Endothelial cell of hepatic sinusoid (primary cell): ENCODE measurements at regions not wholly inside any gene's neighbourhood (a gene's known extent, or its start where the extent isn't known, plus 50 kb on each side); places are given as distances from the start of the nearest gene placed in this dataset.

Experiments
- in situ Hi-C: cut with HindIII; loops from 2 replicates; pipeline ENCODE4 v1.10.0; 2017; ENCODE audit warnings: low sequenced_read_pairs

GRCh38 chr17:13407381-13407780, 194.3 kb downstream of the HS3ST3A1 start:
- in situ Hi-C loops = no loop called here

- in situ Hi-C loops = no loop called here
Measured at GRCh38 chr17:13405807-13406206, 195.9 kb downstream of the HS3ST3A1 start.

- in situ Hi-C loops = no loop called here
Measured at GRCh38 chr17:13405080-13405479, 196.6 kb downstream of the HS3ST3A1 start.

GRCh38 chr17:13403982-13404946, 197.5 kb downstream of the HS3ST3A1 start:
- in situ Hi-C loops = no loop called here

- in situ Hi-C loops = no loop called here
Measured at GRCh38 chr17:13400491-13400890, 201.2 kb downstream of the HS3ST3A1 start.

GRCh38 chr17:13398853-13399252, 202.9 kb downstream of the HS3ST3A1 start:
- in situ Hi-C loops = no loop called here

GRCh38 chr17:13398091-13398490, 203.6 kb downstream of the HS3ST3A1 start:
- in situ Hi-C loops = no loop called here

- in situ Hi-C loops = no loop called here
Measured at GRCh38 chr17:13395862-13396261, 205.9 kb downstream of the HS3ST3A1 start.

GRCh38 chr17:13395346-13395745, 206.4 kb downstream of the HS3ST3A1 start:
- in situ Hi-C loops = no loop called here

- in situ Hi-C loops = no loop called here
Measured at GRCh38 chr17:13393841-13394710, 207.7 kb downstream of the HS3ST3A1 start.

- in situ Hi-C loops = no loop called here
Measured at GRCh38 chr17:13387952-13388351, 213.8 kb downstream of the HS3ST3A1 start.

- in situ Hi-C loops = no loop called here
Measured at GRCh38 chr17:13387236-13387635, 214.5 kb downstream of the HS3ST3A1 start.

GRCh38 chr17:13385481-13385911, 216.2 kb downstream of the HS3ST3A1 start:
- in situ Hi-C loops = no loop called here

- in situ Hi-C loops = no loop called here
Measured at GRCh38 chr17:13384626-13385025, 217.1 kb downstream of the HS3ST3A1 start.

- in situ Hi-C loops = no loop called here
Measured at GRCh38 chr17:13378361-13378760, 223.4 kb downstream of the HS3ST3A1 start.

GRCh38 chr17:13374203-13375143, 227.3 kb downstream of the HS3ST3A1 start:
- in situ Hi-C loops = no loop called here

- in situ Hi-C loops = no loop called here
Measured at GRCh38 chr17:13372432-13372831, 229.3 kb downstream of the HS3ST3A1 start.

- in situ Hi-C loops = no loop called here
Measured at GRCh38 chr17:13367154-13367553, 234.6 kb downstream of the HS3ST3A1 start.

- in situ Hi-C loops = no loop called here
Measured at GRCh38 chr17:13365331-13365730, 236.4 kb downstream of the HS3ST3A1 start.

GRCh38 chr17:13363771-13364170, 238.0 kb downstream of the HS3ST3A1 start:
- in situ Hi-C loops = no loop called here
